DOHH2 (cell line): ENCODE measurements at regions not wholly inside any gene's neighbourhood (a gene's known extent, or its start where the extent isn't known, plus 50 kb on each side); places are given as distances from the start of the nearest gene placed in this dataset.

ENCODE experiments used
- H3F3A ChIP-seq: fragments of 200-600 bp; sonication (generic), shearing (Covaris generic); 2 replicates; pipeline ENCODE4 v1.6.0; 2016; ENCODE audit warnings: antibody characterized with exemption, mild to moderate bottlenecking; ENCODE audit not compliant: control insufficient read depth, insufficient read depth
- H3K27ac ChIP-seq: fragments of 200-600 bp; sonication (generic); 2 replicates; pipeline ENCODE4 v1.5.1; 2014; ENCODE audit warnings: low read depth, mild to moderate bottlenecking, low read length, moderate library complexity
- H3K27me3 ChIP-seq: fragments of 200-600 bp; sonication (generic); 2 replicates; pipeline ENCODE4 v1.6.1; 2014; ENCODE audit warnings: mild to moderate bottlenecking, low read length, mixed read lengths; ENCODE audit not compliant: control insufficient read depth
- H3K36me3 ChIP-seq: fragments of 200-600 bp; sonication (generic); 2 replicates; pipeline ENCODE4 v1.6.1; 2014; ENCODE audit warnings: mild to moderate bottlenecking, low read length, moderate library complexity, mixed read lengths; ENCODE audit not compliant: control insufficient read depth
- H3K4me1 ChIP-seq: fragments of 200-600 bp; sonication (generic); 2 replicates; pipeline ENCODE4 v1.6.1; 2014; ENCODE audit warnings: mild to moderate bottlenecking, low read length, mixed read lengths; ENCODE audit not compliant: control insufficient read depth
- H3K4me2 ChIP-seq: fragments of 200-600 bp; sonication (generic); 2 replicates; pipeline ENCODE4 v1.6.0; 2014; ENCODE audit warnings: mild to moderate bottlenecking, low read length, moderate library complexity
- H3K4me3 ChIP-seq: fragments of 200-600 bp; sonication (generic); 2 replicates; pipeline ENCODE4 v1.5.1; 2014; ENCODE audit warnings: mild to moderate bottlenecking, low read length, mixed read lengths
- H3K79me2 ChIP-seq: fragments of 200-600 bp; sonication (generic); 2 replicates; pipeline ENCODE4 v1.6.1; 2014; ENCODE audit warnings: mild to moderate bottlenecking, low read length, mixed read lengths; ENCODE audit not compliant: control insufficient read depth
- H3K9me2 ChIP-seq: fragments of 200-600 bp; sonication (generic); replicated peaks from 2 replicates; pipeline ENCODE4 v1.6.1; 2014; ENCODE audit warnings: mild to moderate bottlenecking, low read length, mixed read lengths; ENCODE audit not compliant: control insufficient read depth
- H3K9me3 ChIP-seq: fragments of 200-600 bp; sonication (generic); 2 replicates; pipeline ENCODE4 v1.6.1; 2014; ENCODE audit warnings: antibody characterized with exemption, low read length, mixed read lengths; ENCODE audit not compliant: control insufficient read depth, insufficient read depth
- H4K20me1 ChIP-seq: fragments of 200-600 bp; sonication (generic); 2 replicates; pipeline ENCODE4 v1.6.0; 2014; ENCODE audit warnings: low read depth, mild to moderate bottlenecking, antibody characterized with exemption, low read length, moderate library complexity; ENCODE audit not compliant: control insufficient read depth, insufficient read depth
- CTCF ChIP-seq: fragments of 200-600 bp; sonication (generic); IDR thresholded peaks from one replicate; pipeline ENCODE4 v1.5.1; 2014; ENCODE audit warnings: antibody characterized with exemption, mild to moderate bottlenecking, low read depth, low read length; ENCODE audit not compliant: poor library complexity, severe bottlenecking
- EZH2phosphoT487 ChIP-seq: fragments of 200-600 bp; sonication (generic); IDR thresholded peaks from 2 replicates; pipeline ENCODE4 v1.6.1; 2017; ENCODE audit warnings: borderline replicate concordance, mild to moderate bottlenecking, antibody characterized with exemption, low read length, moderate library complexity, mixed read lengths

- H3F3A ChIP-seq = no peaks in the 10 kb centered on the region
- no peaks in the 10 kb centered on the region for H3K27me3 ChIP-seq
- H3K4me2 ChIP-seq = no peak overlapping the region
- no peaks in the 10 kb centered on the region for H3K9me2 ChIP-seq
- TF ChIP-seq EZH2phosphoT487 (no peak), CTCF (no peak)
- H3K9me3 ChIP-seq = no peaks in the 10 kb centered on the region
- no peak overlapping the region for H3K27ac ChIP-seq
- no peak overlapping the region for H3K4me3 ChIP-seq
- no peaks in the 10 kb centered on the region for H3K79me2 ChIP-seq
- no peaks in the 10 kb centered on the region for H4K20me1 ChIP-seq
- no peaks in the 10 kb centered on the region for H3K36me3 ChIP-seq
- no peaks in the 10 kb centered on the region for H3K4me1 ChIP-seq
Observed at GRCh38 chr6:66861007-66861541, 1154.0 kb upstream of the EYS start.

GRCh38 chr6:66860328-66860727 is 1153.3 kb upstream of the EYS start:
- TF ChIP-seq CTCF = no peak
- no peak for TF ChIP-seq EZH2phosphoT487

GRCh38 chr6:66858196-66858595 is 1151.2 kb upstream of the EYS start:
- no peaks in the 10 kb centered on the region for H3K27me3 ChIP-seq

More at GRCh38 chr6:66860328-66860727, 1153.3 kb upstream of the EYS start:
- Histone ChIP-seq H4K20me1 (no peaks in the 10 kb centered on the region), H3K4me2 (no peak overlapping the region), H3K9me3 (no peaks in the 10 kb centered on the region), H3K36me3 (no peaks in the 10 kb centered on the region), H3K27me3 (no peaks in the 10 kb centered on the region), H3K4me1 (no peaks in the 10 kb centered on the region), H3K4me3 (no peak overlapping the region), H3K79me2 (no peaks in the 10 kb centered on the region), H3K27ac (no peak overlapping the region), H3K9me2 (no peaks in the 10 kb centered on the region), H3F3A (no peaks in the 10 kb centered on the region)

More at GRCh38 chr6:66858196-66858595, 1151.2 kb upstream of the EYS start:
- no peaks in the 10 kb centered on the region for H3K9me3 ChIP-seq
- no peaks in the 10 kb centered on the region for H3K9me2 ChIP-seq
- H3K4me1 ChIP-seq = no peaks in the 10 kb centered on the region
- H3K36me3 ChIP-seq = no peaks in the 10 kb centered on the region
- H3K79me2 ChIP-seq = no peaks in the 10 kb centered on the region
- no peaks in the 10 kb centered on the region for H3F3A ChIP-seq
- no peak for TF ChIP-seq CTCF
- no peak for TF ChIP-seq EZH2phosphoT487
- H4K20me1 ChIP-seq = no peaks in the 10 kb centered on the region
- no peak overlapping the region for H3K27ac ChIP-seq
- no peak overlapping the region for H3K4me2 ChIP-seq
- no peak overlapping the region for H3K4me3 ChIP-seq
